Activated CD4-positive, CD25-positive, alpha-beta regulatory T cell treated with anti-CD3 and anti-CD28 coated beads, Interleukin-2, amount 50 U/mL, for 72 hours (primary cell): ENCODE measurements at regions not wholly inside any gene's neighbourhood (a gene's known extent, or its start where the extent isn't known, plus 50 kb on each side); places are given as distances from the start of the nearest gene placed in this dataset.

Experiments used
- DNase-seq: peaks from one replicate; pipeline ENCODE4 v3.0.0; 2021

GRCh38 chr11:15889363-15890030, 466.8 kb downstream of the SOX6 start:
- no peak for DNase-seq

- DNase-seq, result no peak
These were observed 466.2 kb downstream of the SOX6 start for GRCh38 chr11:15890031-15890713.

- DNase-seq, result no peak
These were observed 463.3 kb downstream of the SOX6 start for GRCh38 chr11:15893080-15893492.

- DNase-seq, result no peak
These were observed 460.3 kb downstream of the SOX6 start for GRCh38 chr11:15896026-15896425.

- DNase-seq, result no peak
These were observed 459.8 kb downstream of the SOX6 start for GRCh38 chr11:15896530-15896929.

- no peak for DNase-seq
These were observed 459.0 kb downstream of the SOX6 start for GRCh38 chr11:15897211-15897960.

- no peak for DNase-seq
These were observed 455.3 kb downstream of the SOX6 start for GRCh38 chr11:15901054-15901453.

- no peak for DNase-seq
These were observed 454.6 kb downstream of the SOX6 start for GRCh38 chr11:15901790-15902189.

GRCh38 chr11:15903246-15903645, 453.1 kb downstream of the SOX6 start:
- no peak for DNase-seq

GRCh38 chr11:15905366-15906104, 450.8 kb downstream of the SOX6 start:
- no peak for DNase-seq

GRCh38 chr11:15906481-15907035, 449.8 kb downstream of the SOX6 start:
- DNase-seq, result no peak

- DNase-seq, result no peak
These were observed 448.5 kb downstream of the SOX6 start for GRCh38 chr11:15907806-15908205.

GRCh38 chr11:15909937-15910598, 446.3 kb downstream of the SOX6 start:
- no peak for DNase-seq

GRCh38 chr11:15910761-15911160, 445.6 kb downstream of the SOX6 start:
- no peak for DNase-seq

GRCh38 chr11:15911377-15912044, 444.8 kb downstream of the SOX6 start:
- DNase-seq, result no peak

GRCh38 chr11:15912291-15912690, 444.1 kb downstream of the SOX6 start:
- DNase-seq, result no peak

GRCh38 chr11:15912825-15913224, 443.5 kb downstream of the SOX6 start:
- DNase-seq, result no peak

- DNase-seq, result no peak
These were observed 443.1 kb downstream of the SOX6 start for GRCh38 chr11:15913261-15913660.
